Adrenal gland (tissue), 9 donors: ENCODE measurements at regions not wholly inside any gene's neighbourhood (a gene's known extent, or its start where the extent isn't known, plus 50 kb on each side); places are given as distances from the start of the nearest gene placed in this dataset.

Source experiments
- DNase-seq, 7 donors: peaks; one replicate each; pipeline ENCODE4 v3.0.0-alpha.2; 2019 to 2020
- H3K27ac ChIP-seq, 5 donors: fragments of 200-600 bp; sonication (generic) in 4 of 5; 1 replicate in 3 of 5; 2 replicates in 2 of 5; pipeline versions ENCODE4 v1.5.1 to v1.8.0; 2016 to 2020; ENCODE audit warnings: mild to moderate bottlenecking in 1 of 5
- H3K27me3 ChIP-seq: fragments of 200-600 bp; 2 replicates; pipeline ENCODE4 v1.8.0; 2021
- H3K36me3 ChIP-seq, 2 donors: fragments of 200-600 bp; replicated peaks in 1 of 2; 1 replicate in 1 of 2; 2 replicates in 1 of 2; pipeline versions ENCODE4 v1.5.1 to v1.8.0; 2018 to 2022
- H3K4me1 ChIP-seq, 2 donors: fragments of 200-600 bp; replicated peaks in 1 of 2; 1 replicate in 1 of 2; 2 replicates in 1 of 2; pipeline versions ENCODE4 v1.5.1 to v1.8.0; 2018 to 2021
- H3K4me3 ChIP-seq, 4 donors: fragments of 200-600 bp; sonication (generic) in 3 of 4; one replicate each; pipeline ENCODE4 v1.5.1; 2016 to 2018
- H3K9me3 ChIP-seq, 3 donors: fragments of 200-600 bp; sonication (generic) in 1 of 3; replicated peaks in 1 of 3; 1 replicate in 2 of 3; 2 replicates in 1 of 3; pipeline versions ENCODE4 v1.5.1 to v1.8.0; 2016 to 2021
- POLR2A ChIP-seq, 2 donors: fragments of 450-650 bp; IDR thresholded peaks; one replicate each; pipeline ENCODE4 v1.6.1; 2017; ENCODE audit warnings: antibody characterized with exemption in 2 of 2, mild to moderate bottlenecking in 2 of 2, moderate library complexity in 1 of 2
- WGBS, 4 donors: extraction: QIAGEN DNeasy Blood & Tissue Kit in 2 of 4; methylation state at CpG; one replicate each; pipeline versions ENCODE4 v1.1.5 to v1.1.7; 2013 to 2017; 5-methylcytosine and 5-hydroxymethylcytosine counted together
- intact Hi-C, 2 donors: fragments of 100-400 bp; cut with DNase I; formaldehyde crosslinking; loops; one replicate each; pipeline versions ENCODE4 v1.14.1 to v1.15.0; 2022 to 2023
- TF ChIP-seq, protein P1 (sequence below), 6 experiments: fragments of 450-650 bp in 4 of 6; fragments of 200-600 bp in 2 of 6; sonication (generic) in 1 of 6; IDR thresholded peaks; 1 replicate in 5 of 6; 2 replicates in 1 of 6; pipeline versions ENCODE4 v1.5.1 to v1.8.0; 2016 to 2021; ENCODE audit warnings: antibody characterized with exemption in 6 of 6, mild to moderate bottlenecking in 2 of 6, moderate library complexity in 1 of 6
- donor health status: healthy with polysubstance abuse.
- donor health status: Bipolar disorder and iron deficiency.
- donor health status: DM: yes; HTN: yes; CAD: no.
- donor health status: DM: no; HTN: no; CAD: no.
- donor health status: DM: no; HTN: no; CAD: no.

GRCh38 chr9:86800681-86801080, 146.6 kb downstream of the GAS1 start:
- Histone ChIP-seq H3K4me3 (no peak overlapping the region), H3K36me3 (no peaks in the 10 kb centered on the region), H3K4me1 (no peaks in the 10 kb centered on the region), H3K27ac (no peak overlapping the region), H3K9me3 (no peaks in the 10 kb centered on the region), H3K27me3 (no peaks in the 10 kb centered on the region)
- 57 to 87% (median 71%) methylated on average over 3 of the region's 3 CpGs for WGBS, 4 donors
- DNase-seq, result no peak
- TF ChIP-seq POLR2A (IDR thresholded peaks at IDR 0.05), result no peak
- TF ChIP-seq, protein P1, sequence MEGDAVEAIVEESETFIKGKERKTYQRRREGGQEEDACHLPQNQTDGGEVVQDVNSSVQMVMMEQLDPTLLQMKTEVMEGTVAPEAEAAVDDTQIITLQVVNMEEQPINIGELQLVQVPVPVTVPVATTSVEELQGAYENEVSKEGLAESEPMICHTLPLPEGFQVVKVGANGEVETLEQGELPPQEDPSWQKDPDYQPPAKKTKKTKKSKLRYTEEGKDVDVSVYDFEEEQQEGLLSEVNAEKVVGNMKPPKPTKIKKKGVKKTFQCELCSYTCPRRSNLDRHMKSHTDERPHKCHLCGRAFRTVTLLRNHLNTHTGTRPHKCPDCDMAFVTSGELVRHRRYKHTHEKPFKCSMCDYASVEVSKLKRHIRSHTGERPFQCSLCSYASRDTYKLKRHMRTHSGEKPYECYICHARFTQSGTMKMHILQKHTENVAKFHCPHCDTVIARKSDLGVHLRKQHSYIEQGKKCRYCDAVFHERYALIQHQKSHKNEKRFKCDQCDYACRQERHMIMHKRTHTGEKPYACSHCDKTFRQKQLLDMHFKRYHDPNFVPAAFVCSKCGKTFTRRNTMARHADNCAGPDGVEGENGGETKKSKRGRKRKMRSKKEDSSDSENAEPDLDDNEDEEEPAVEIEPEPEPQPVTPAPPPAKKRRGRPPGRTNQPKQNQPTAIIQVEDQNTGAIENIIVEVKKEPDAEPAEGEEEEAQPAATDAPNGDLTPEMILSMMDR (IDR thresholded peaks at IDR 0.05), result no peak
- intact Hi-C loops, result no loop called here

GRCh38 chr9:86798966-86799365, 148.3 kb downstream of the GAS1 start:
- WGBS, 4 donors, result 75 to 88% (median 80%) methylated on average over 4 of the region's 4 CpGs
- Histone ChIP-seq H3K36me3 (no peaks in the 10 kb centered on the region), H3K4me3 (no peak overlapping the region), H3K27me3 (no peaks in the 10 kb centered on the region), H3K9me3 (no peaks in the 10 kb centered on the region), H3K4me1 (no peaks in the 10 kb centered on the region), H3K27ac (no peak overlapping the region)
- intact Hi-C loops, result no loop called here
- DNase-seq, result no peak
- TF ChIP-seq, protein P1 (IDR thresholded peaks at IDR 0.05), result no peak
- no peak for TF ChIP-seq POLR2A (IDR thresholded peaks at IDR 0.05)

DNA sequence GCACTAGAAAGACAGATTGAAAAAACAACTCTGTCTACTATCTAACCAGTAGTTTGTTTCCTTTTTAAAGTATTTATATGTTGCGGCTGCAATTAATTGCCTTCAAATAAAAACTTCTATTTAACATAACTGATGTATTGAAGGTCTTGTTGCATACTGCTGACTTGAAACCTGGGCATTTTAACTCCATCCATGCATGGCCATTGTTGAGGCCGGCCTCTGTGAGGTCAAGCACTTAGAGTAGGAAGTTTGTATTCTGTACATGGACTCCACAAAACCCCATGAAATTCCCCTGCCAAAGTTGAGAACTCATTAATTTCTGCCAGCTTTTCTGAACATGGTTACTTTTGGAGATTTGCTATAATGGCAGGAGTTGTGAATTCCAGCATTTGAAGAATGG, 150.6 kb downstream of the GAS1 start:
- Histone ChIP-seq H3K27ac (no peak overlapping the region), H3K27me3 (no peaks in the 10 kb centered on the region), H3K36me3 (no peaks in the 10 kb centered on the region), H3K4me1 (no peaks in the 10 kb centered on the region), H3K4me3 (no peak overlapping the region), H3K9me3 (no peaks in the 10 kb centered on the region)
- DNase-seq, result no peak
- TF ChIP-seq, protein P1 (IDR thresholded peaks at IDR 0.05), result no peak
- TF ChIP-seq POLR2A (IDR thresholded peaks at IDR 0.05), result no peak
- 88 to 95% (median 94%) methylated on average over 2 of the region's 2 CpGs for WGBS, 4 donors
- intact Hi-C loops, result no loop called here

- no peaks in the 10 kb centered on the region for H3K27me3 ChIP-seq
- TF ChIP-seq POLR2A (IDR thresholded peaks at IDR 0.05), result no peak
- TF ChIP-seq, protein P1 (IDR thresholded peaks at IDR 0.05), result peak in 1 of 6 experiments; percentile 17
- H3K36me3 ChIP-seq, result no peaks in the 10 kb centered on the region
- 50 to 66% (median 63%) methylated on average over 9 of the region's 9 CpGs for WGBS, 4 donors
- intact Hi-C loops, result no loop called here
- H3K27ac ChIP-seq, result peak overlapping the region in 1 of 5 donors; percentile 26
- peak in 5 of 7 donors; percentile 14 to 54 (median 18) for DNase-seq
- no peak overlapping the region for H3K4me3 ChIP-seq
- no peaks in the 10 kb centered on the region for H3K4me1 ChIP-seq
- no peaks in the 10 kb centered on the region for H3K9me3 ChIP-seq
Observed at GRCh38 chr9:86795823-86796553, 151.3 kb downstream of the GAS1 start.
